Esophagus squamous epithelium (tissue), 4 donors: ENCODE measurements at regions not wholly inside any gene's neighbourhood (a gene's known extent, or its start where the extent isn't known, plus 50 kb on each side); places are given as distances from the start of the nearest gene placed in this dataset.

ENCODE experiments used
- POLR2A ChIP-seq, 4 donors: fragments of 450-650 bp; IDR thresholded peaks; one replicate each; pipeline ENCODE4 v1.6.1; 2017; ENCODE audit warnings: antibody characterized with exemption in 4 of 4, mild to moderate bottlenecking in 4 of 4, moderate library complexity in 3 of 4
- TF ChIP-seq, protein P1 (sequence below), 6 experiments: fragments of 450-650 bp in 4 of 6; fragments of 200-600 bp in 2 of 6; sonication (generic) in 2 of 6; IDR thresholded peaks; one replicate each; pipeline ENCODE4 v1.5.1; 2016 to 2019; ENCODE audit warnings: antibody characterized with exemption in 6 of 6, mild to moderate bottlenecking in 4 of 6, moderate library complexity in 4 of 6

GRCh38 chr2:226429476-226429875 lies 370.1 kb downstream of the IRS1 start:
- TF ChIP-seq, protein P1, sequence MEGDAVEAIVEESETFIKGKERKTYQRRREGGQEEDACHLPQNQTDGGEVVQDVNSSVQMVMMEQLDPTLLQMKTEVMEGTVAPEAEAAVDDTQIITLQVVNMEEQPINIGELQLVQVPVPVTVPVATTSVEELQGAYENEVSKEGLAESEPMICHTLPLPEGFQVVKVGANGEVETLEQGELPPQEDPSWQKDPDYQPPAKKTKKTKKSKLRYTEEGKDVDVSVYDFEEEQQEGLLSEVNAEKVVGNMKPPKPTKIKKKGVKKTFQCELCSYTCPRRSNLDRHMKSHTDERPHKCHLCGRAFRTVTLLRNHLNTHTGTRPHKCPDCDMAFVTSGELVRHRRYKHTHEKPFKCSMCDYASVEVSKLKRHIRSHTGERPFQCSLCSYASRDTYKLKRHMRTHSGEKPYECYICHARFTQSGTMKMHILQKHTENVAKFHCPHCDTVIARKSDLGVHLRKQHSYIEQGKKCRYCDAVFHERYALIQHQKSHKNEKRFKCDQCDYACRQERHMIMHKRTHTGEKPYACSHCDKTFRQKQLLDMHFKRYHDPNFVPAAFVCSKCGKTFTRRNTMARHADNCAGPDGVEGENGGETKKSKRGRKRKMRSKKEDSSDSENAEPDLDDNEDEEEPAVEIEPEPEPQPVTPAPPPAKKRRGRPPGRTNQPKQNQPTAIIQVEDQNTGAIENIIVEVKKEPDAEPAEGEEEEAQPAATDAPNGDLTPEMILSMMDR (IDR thresholded peaks at IDR 0.05) = no peak
- no peak for TF ChIP-seq POLR2A (IDR thresholded peaks at IDR 0.05)
